Keratinocyte (primary cell): ENCODE measurements at regions not wholly inside any gene's neighbourhood (a gene's known extent, or its start where the extent isn't known, plus 50 kb on each side); places are given as distances from the start of the nearest gene placed in this dataset.

ENCODE experiments used
- EZH2 ChIP-seq: IDR thresholded peaks from one replicate; pipeline ENCODE4 v1.6.1; 2012; ENCODE audit warnings: inconsistent platforms, mild to moderate bottlenecking, low read length, moderate library complexity
- TF ChIP-seq, protein P1 (sequence below), 3 experiments: IDR thresholded peaks in 1 of 3; conservative IDR thresholded peaks in 1 of 3; optimal IDR thresholded peaks in 1 of 3; 2 replicates in 2 of 3; 3 replicates in 1 of 3; pipeline versions ENCODE3 to v1.5.1; 2011; ENCODE audit warnings: low read length in 3 of 3, mild to moderate bottlenecking in 3 of 3, moderate library complexity in 2 of 3, control low read depth in 1 of 3, inconsistent platforms in 1 of 3; ENCODE audit not compliant: insufficient read depth in 2 of 3; ENCODE audit errors: extremely low read depth in 1 of 3

DNA sequence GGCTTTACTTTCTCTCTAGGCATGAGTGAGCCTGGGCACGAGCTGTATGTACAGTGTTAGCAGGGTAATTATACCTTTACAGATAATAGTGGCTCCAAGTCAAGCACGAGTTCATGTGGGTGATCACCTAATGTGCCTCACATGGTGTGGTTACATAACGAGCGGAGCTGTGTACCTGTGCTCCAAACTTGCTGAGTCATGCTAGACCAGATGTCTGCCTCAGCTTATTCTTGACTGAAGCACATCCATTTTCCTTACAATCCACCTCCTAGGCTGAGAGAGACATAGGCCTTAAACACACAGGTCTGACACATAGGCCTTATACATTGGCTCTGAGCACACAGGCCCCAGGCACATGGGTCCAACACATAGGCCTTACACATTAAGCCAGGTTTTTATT is 426.6 kb downstream of the GPAT3 start:
- TF ChIP-seq, protein P1, sequence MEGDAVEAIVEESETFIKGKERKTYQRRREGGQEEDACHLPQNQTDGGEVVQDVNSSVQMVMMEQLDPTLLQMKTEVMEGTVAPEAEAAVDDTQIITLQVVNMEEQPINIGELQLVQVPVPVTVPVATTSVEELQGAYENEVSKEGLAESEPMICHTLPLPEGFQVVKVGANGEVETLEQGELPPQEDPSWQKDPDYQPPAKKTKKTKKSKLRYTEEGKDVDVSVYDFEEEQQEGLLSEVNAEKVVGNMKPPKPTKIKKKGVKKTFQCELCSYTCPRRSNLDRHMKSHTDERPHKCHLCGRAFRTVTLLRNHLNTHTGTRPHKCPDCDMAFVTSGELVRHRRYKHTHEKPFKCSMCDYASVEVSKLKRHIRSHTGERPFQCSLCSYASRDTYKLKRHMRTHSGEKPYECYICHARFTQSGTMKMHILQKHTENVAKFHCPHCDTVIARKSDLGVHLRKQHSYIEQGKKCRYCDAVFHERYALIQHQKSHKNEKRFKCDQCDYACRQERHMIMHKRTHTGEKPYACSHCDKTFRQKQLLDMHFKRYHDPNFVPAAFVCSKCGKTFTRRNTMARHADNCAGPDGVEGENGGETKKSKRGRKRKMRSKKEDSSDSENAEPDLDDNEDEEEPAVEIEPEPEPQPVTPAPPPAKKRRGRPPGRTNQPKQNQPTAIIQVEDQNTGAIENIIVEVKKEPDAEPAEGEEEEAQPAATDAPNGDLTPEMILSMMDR (optimal IDR thresholded peaks at IDR 0.05 in 1 of 3, IDR thresholded peaks at IDR 0.05 in 1 of 3, conservative IDR thresholded peaks at IDR 0.05 in 1 of 3; ENCODE audit: extremely low read depth in 1 of 3, insufficient read depth in 2 of 3, low read length in 3 of 3) = no peak
- TF ChIP-seq EZH2 = no peak
